Testis (tissue), 2 donors: ENCODE measurements at regions not wholly inside any gene's neighbourhood (a gene's known extent, or its start where the extent isn't known, plus 50 kb on each side); places are given as distances from the start of the nearest gene placed in this dataset.

Experiments
- DNase-seq: peaks from one replicate; pipeline ENCODE4 v3.0.0-alpha.2; 2019
- H3K27ac ChIP-seq, 2 donors: fragments of 200-600 bp; sonication (generic); one replicate each; pipeline ENCODE4 v1.5.1; 2019
- H3K27me3 ChIP-seq: fragments of 200-600 bp; sonication (generic); one replicate; pipeline ENCODE4 v1.5.1; 2019
- H3K36me3 ChIP-seq: fragments of 200-600 bp; sonication (generic); one replicate; pipeline ENCODE4 v1.5.1; 2017; ENCODE audit warnings: low read depth; ENCODE audit errors: missing control alignments
- H3K4me1 ChIP-seq: fragments of 200-600 bp; sonication (generic); one replicate; pipeline ENCODE4 v1.5.1; 2019
- H3K4me3 ChIP-seq, 2 donors: fragments of 200-600 bp; sonication (generic); one replicate each; pipeline ENCODE4 v1.5.1; 2017 to 2019
- H3K9me3 ChIP-seq: fragments of 200-600 bp; sonication (generic); one replicate; pipeline ENCODE4 v1.5.1; 2017
- POLR2A ChIP-seq: fragments of 450-650 bp; IDR thresholded peaks from one replicate; pipeline ENCODE4 v1.6.1; 2017; ENCODE audit warnings: antibody characterized with exemption, mild to moderate bottlenecking, moderate library complexity
- WGBS, 2 donors: methylation state at CpG; one replicate each; pipeline ENCODE4 v1.1.5; 2018; 5-methylcytosine and 5-hydroxymethylcytosine counted together
- intact Hi-C: fragments of 100-400 bp; cut with DNase I; formaldehyde crosslinking; loops from one replicate; pipeline ENCODE4 v1.15.1; 2023; ENCODE audit warnings: low total_unique reads
- TF ChIP-seq, protein P1 (sequence below), 3 experiments: fragments of 450-650 bp in 2 of 3; fragments of 200-600 bp in 1 of 3; sonication (generic) in 1 of 3; IDR thresholded peaks; one replicate each; pipeline ENCODE4 v1.5.1; 2016 to 2019; ENCODE audit warnings: antibody characterized with exemption in 3 of 3, mild to moderate bottlenecking in 2 of 3, moderate library complexity in 1 of 3

DNA sequence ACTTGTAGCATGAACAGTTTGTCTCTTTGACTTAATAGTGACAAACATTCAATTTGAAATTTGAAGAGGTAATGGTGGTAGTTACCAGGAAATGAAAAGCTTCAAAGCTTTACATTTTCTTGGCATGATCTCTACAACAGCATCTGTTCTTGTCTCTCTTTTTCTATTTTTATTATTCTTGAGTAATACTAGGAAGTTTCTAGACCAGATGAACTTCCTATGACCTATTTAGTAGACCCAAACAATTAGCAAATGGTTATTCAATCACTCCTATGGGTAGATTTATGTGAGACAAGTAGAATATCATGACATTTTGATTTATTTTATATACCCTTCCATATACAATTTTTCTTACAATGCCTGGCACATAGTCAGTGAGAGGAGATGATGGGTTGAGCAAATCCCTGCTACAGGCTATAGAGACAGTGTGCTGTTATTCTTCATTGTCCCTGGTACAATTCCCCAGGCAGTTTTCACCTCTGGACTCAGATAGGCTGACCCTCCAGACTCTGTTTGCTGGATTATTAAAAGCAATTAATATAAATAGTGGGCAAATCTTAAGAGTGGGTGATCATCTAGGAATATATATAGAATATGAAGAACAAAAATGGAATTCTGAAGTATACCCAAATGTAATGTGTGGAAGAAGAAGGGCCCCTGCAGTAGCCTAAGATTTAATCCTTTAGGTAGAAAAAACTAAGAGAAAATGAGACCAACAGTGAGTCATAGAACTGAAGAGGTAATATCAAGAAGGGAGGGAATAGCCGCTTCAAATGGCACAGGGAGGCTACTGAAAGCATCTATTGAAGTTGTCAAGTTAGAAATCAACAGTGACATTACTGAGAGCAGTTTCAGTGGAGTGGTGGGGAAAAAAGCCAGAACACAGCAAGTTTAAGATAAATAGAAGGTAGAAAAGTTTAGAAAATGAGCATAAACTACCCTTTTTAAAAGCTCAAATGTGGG, 512.0 kb downstream of the FOXG1 start:
- DNase-seq = no peak
- Histone ChIP-seq H3K4me1 (no peaks in the 10 kb centered on the region), H3K9me3 (no peaks in the 10 kb centered on the region), H3K36me3 (no peaks in the 10 kb centered on the region), H3K27ac (no peak overlapping the region), H3K4me3 (no peak overlapping the region), H3K27me3 (no peaks in the 10 kb centered on the region)
- TF ChIP-seq, protein P1, sequence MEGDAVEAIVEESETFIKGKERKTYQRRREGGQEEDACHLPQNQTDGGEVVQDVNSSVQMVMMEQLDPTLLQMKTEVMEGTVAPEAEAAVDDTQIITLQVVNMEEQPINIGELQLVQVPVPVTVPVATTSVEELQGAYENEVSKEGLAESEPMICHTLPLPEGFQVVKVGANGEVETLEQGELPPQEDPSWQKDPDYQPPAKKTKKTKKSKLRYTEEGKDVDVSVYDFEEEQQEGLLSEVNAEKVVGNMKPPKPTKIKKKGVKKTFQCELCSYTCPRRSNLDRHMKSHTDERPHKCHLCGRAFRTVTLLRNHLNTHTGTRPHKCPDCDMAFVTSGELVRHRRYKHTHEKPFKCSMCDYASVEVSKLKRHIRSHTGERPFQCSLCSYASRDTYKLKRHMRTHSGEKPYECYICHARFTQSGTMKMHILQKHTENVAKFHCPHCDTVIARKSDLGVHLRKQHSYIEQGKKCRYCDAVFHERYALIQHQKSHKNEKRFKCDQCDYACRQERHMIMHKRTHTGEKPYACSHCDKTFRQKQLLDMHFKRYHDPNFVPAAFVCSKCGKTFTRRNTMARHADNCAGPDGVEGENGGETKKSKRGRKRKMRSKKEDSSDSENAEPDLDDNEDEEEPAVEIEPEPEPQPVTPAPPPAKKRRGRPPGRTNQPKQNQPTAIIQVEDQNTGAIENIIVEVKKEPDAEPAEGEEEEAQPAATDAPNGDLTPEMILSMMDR (IDR thresholded peaks at IDR 0.05) = no peak
- no peak for TF ChIP-seq POLR2A
- 87 to 100% methylated on average over 1 of the region's 1 CpG for WGBS, 2 donors
- intact Hi-C loops = no loop called here

DNA sequence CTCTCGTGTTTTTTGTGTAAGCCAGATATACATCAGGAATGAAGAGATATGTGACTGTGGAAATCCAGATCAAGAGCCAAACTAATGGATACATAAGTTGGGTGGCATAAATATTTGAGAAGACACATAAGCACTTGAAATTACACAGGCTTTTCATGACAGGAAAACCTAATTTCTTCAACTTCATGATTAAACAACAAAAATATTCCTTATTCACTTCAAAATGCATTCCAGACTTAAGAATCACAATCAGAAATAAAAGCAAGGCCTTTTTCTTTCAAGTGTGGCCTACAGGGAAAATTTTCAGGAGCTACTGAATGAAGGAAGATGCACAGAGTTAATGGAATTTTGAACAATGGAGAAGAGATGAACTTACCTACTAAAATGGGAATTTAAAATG, 515.6 kb downstream of the FOXG1 start:
- no peak for DNase-seq
- no peaks in the 10 kb centered on the region for H3K36me3 ChIP-seq
- H3K4me1 ChIP-seq = no peaks in the 10 kb centered on the region
- intact Hi-C loops = no loop called here
- 29 to 50% methylated on average over 1 of the region's 1 CpG for WGBS, 2 donors
- no peaks in the 10 kb centered on the region for H3K27me3 ChIP-seq
- no peaks in the 10 kb centered on the region for H3K9me3 ChIP-seq
- TF ChIP-seq POLR2A = no peak
- TF ChIP-seq, protein P1 (IDR thresholded peaks at IDR 0.05) = no peak
- H3K27ac ChIP-seq = no peak overlapping the region
- H3K4me3 ChIP-seq = no peak overlapping the region

DNA sequence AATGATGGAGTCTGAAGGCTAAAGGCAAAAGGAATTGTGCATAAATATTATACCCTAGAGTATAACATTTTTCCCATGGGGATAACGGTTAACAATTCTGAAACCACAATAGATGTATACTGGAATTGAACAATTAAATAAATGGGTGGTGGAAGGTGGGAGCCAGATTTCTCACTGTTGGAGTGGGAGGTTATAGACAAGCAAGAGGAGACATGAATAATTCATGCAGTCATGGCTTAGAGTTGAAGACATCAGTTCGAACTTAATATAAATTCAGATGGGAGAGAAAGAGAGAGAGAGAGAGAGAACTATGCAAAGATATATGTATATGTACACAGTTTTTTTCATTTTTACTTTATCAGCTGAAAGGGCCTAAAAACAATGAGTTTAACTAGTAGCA, 523.9 kb downstream of the FOXG1 start:
- Histone ChIP-seq H3K27me3 (no peaks in the 10 kb centered on the region), H3K4me3 (no peak overlapping the region), H3K4me1 (no peaks in the 10 kb centered on the region), H3K27ac (no peak overlapping the region), H3K36me3 (no peaks in the 10 kb centered on the region), H3K9me3 (no peaks in the 10 kb centered on the region)
- no peak for DNase-seq
- WGBS, 2 donors = 89 to 91% methylated on average over 2 of the region's 2 CpGs
- TF ChIP-seq, protein P1 (IDR thresholded peaks at IDR 0.05) = no peak
- TF ChIP-seq POLR2A = no peak
- intact Hi-C loops = no loop called here

DNA sequence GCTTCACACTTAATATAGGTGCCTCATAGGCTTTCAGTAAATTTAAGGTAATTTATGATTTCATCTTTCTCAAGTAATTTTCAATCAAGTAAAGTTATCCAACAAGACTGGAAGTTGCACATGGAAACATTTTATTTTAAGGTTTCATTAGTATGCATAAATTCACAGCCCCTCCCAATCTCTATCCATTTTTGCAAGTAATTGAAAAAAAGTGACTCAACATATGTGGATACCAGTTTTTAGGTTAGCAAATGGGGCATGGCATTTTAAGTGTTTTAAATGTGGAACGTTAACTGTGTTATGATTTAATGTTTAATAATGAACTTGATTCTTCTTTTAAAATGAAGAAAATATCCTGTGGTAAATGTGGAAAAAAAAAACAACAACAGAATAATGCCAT, 532.8 kb downstream of the FOXG1 start:
- H3K9me3 ChIP-seq = no peaks in the 10 kb centered on the region
- H3K36me3 ChIP-seq = no peaks in the 10 kb centered on the region
- H3K4me1 ChIP-seq = no peaks in the 10 kb centered on the region
- TF ChIP-seq, protein P1 (IDR thresholded peaks at IDR 0.05) = no peak
- no peak for DNase-seq
- intact Hi-C loops = no loop called here
- no peak overlapping the region for H3K4me3 ChIP-seq
- H3K27ac ChIP-seq = no peak overlapping the region
- no peaks in the 10 kb centered on the region for H3K27me3 ChIP-seq
- WGBS, 2 donors = 77 to 86% methylated on average over 1 of the region's 1 CpG

DNA sequence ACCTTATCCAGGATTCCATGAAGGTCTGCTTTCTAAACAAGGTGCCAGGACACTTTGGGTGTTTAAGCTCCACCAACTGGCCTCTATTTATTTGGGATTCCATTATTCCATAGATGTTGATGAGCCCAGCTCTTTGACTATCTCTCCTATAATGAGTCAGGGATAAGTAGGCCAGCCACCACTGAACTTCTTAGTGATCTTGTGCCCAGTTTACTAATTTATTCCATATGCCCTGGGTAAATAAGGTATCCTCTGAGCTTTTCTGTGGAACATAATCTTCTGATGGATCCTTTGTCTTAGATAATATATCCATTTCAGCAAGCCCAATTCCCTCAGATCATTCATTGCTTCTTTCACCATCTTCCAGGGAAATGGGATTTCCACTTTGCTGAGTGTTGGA, 535.0 kb downstream of the FOXG1 start:
- no peak overlapping the region for H3K4me3 ChIP-seq
- no peaks in the 10 kb centered on the region for H3K4me1 ChIP-seq
- intact Hi-C loops = no loop called here
- TF ChIP-seq POLR2A = no peak
- TF ChIP-seq, protein P1 (IDR thresholded peaks at IDR 0.05) = no peak
- no peaks in the 10 kb centered on the region for H3K27me3 ChIP-seq
- no peaks in the 10 kb centered on the region for H3K9me3 ChIP-seq
- H3K36me3 ChIP-seq = no peaks in the 10 kb centered on the region
- H3K27ac ChIP-seq = no peak overlapping the region
- DNase-seq = no peak
